ENCODE measurements at regions not wholly inside any gene's neighbourhood (a gene's known extent, or its start where the extent isn't known, plus 50 kb on each side); places are given as distances from the start of the nearest gene placed in this dataset.

DNA sequence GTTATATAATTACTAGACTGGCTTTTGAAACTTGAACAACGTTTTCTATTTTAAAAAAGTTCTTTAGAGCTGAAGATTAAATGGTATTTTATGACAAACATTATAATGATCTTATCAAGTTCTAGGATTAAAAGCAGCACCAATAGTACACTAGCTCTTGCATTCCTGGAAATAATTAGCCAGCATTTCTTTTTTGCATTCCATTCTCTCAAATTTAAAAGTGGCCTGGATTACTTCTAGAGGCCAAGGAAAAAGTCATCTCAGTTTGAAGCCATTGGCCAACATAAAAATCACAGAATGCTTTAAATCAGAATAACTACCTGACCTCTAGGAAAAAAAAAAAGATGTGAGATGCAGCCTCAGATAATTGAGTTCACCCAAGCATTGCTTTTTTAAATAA, 1326.4 kb upstream of the SORCS1 start:
- H3K4me1 Mint-ChIP-seq, result no peaks in the 10 kb centered on the region
- TF ChIP-seq, protein P1, sequence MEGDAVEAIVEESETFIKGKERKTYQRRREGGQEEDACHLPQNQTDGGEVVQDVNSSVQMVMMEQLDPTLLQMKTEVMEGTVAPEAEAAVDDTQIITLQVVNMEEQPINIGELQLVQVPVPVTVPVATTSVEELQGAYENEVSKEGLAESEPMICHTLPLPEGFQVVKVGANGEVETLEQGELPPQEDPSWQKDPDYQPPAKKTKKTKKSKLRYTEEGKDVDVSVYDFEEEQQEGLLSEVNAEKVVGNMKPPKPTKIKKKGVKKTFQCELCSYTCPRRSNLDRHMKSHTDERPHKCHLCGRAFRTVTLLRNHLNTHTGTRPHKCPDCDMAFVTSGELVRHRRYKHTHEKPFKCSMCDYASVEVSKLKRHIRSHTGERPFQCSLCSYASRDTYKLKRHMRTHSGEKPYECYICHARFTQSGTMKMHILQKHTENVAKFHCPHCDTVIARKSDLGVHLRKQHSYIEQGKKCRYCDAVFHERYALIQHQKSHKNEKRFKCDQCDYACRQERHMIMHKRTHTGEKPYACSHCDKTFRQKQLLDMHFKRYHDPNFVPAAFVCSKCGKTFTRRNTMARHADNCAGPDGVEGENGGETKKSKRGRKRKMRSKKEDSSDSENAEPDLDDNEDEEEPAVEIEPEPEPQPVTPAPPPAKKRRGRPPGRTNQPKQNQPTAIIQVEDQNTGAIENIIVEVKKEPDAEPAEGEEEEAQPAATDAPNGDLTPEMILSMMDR (conservative IDR thresholded peaks at IDR 0.05), result no peak
- Histone ChIP-seq H2BK5ac (ENCODE audit: insufficient read length, low read length) (no peak overlapping the region), H3K4me2 (ENCODE audit: insufficient read depth, insufficient read length, low read length) (no peak overlapping the region), H3K18ac (ENCODE audit: insufficient read length, low read depth, low read length) (no peak overlapping the region), H3T11ph (ENCODE audit: low read length) (no peak overlapping the region), H3K79me2 (ENCODE audit: insufficient read depth, low read length) (no peaks in the 10 kb centered on the region), H2AK5ac (ENCODE audit: insufficient read length, low read length) (no peak overlapping the region), H3K4ac (ENCODE audit: low read depth, low read length) (no peak overlapping the region), H3K9ac (ENCODE audit: extremely low read depth, insufficient read length, low read length) (no peak overlapping the region), H3K56ac (ENCODE audit: insufficient read length, low read depth, low read length) (no peak overlapping the region), H3K4me1 (ENCODE audit: insufficient read depth, low read length) (no peaks in the 10 kb centered on the region), H4K20me1 (ENCODE audit: control insufficient read depth, insufficient read depth, insufficient read length) (no peaks in the 10 kb centered on the region), H3K79me1 (ENCODE audit: insufficient read depth, low read depth, low read length, poor library complexity, severe bottlenecking) (no peaks in the 10 kb centered on the region), H2BK15ac (ENCODE audit: low read depth, low read length) (no peak overlapping the region), H4K5ac (ENCODE audit: insufficient read length, low read depth, low read length) (no peak overlapping the region), H3K27ac (ENCODE audit: insufficient read length, low read depth, low read length) (no peak overlapping the region), H4K91ac (ENCODE audit: insufficient read length, low read depth, low read length) (no peak overlapping the region), H4K8ac (replicated peaks; ENCODE audit: insufficient read length, low read depth, low read length) (no peak overlapping the region), H2AFZ (ENCODE audit: low read length) (no peak overlapping the region), H3K14ac (ENCODE audit: insufficient read depth, low read length) (no peak overlapping the region), H3K23ac (ENCODE audit: insufficient read length, low read depth, low read length) (no peak overlapping the region), H3K9me3 (ENCODE audit: control insufficient read depth, low read depth, low read length) (no peaks in the 10 kb centered on the region), H2BK120ac (ENCODE audit: low read depth, low read length, poor library complexity, severe bottlenecking) (no peak overlapping the region), H2BK12ac (ENCODE audit: insufficient read length, low read depth, low read length) (no peak overlapping the region), H3K23me2 (ENCODE audit: insufficient read length, low read depth, low read length, poor library complexity, severe bottlenecking) (no peaks in the 10 kb centered on the region), H3K27me3 (ENCODE audit: insufficient read depth, low read length) (no peaks in the 10 kb centered on the region), H2BK20ac (ENCODE audit: low read depth, low read length, poor library complexity, severe bottlenecking) (no peak overlapping the region)
- no peak for DNase-seq
- no peaks in the 10 kb centered on the region for H3K36me3 Mint-ChIP-seq (ENCODE audit: insufficient read depth in 1 of 3, low read depth in 3 of 3)
- no CpG with 5 or more reads among the region's 1 CpG for WGBS (ENCODE audit: extremely low coverage, insufficient read length, low lambda C conversion rate)
- H3K27ac Mint-ChIP-seq, result no peak overlapping the region
- H3K27me3 Mint-ChIP-seq (ENCODE audit: low read depth), result no peaks in the 10 kb centered on the region
- no peaks in the 10 kb centered on the region for H3K9me3 Mint-ChIP-seq
- H3K4me3 Mint-ChIP-seq, result no peak overlapping the region

All from H9 (cell line).